SU-DHL-6 (cell line): ENCODE measurements at regions not wholly inside any gene's neighbourhood (a gene's known extent, or its start where the extent isn't known, plus 50 kb on each side); places are given as distances from the start of the nearest gene placed in this dataset.

Source experiments
- CTCF ChIP-seq: fragments of 200-600 bp; sonication (generic); IDR thresholded peaks from one replicate; pipeline ENCODE4 v1.5.1; 2017; ENCODE audit warnings: antibody characterized with exemption, mild to moderate bottlenecking, low read length, moderate library complexity; ENCODE audit not compliant: insufficient read depth, poor library complexity, severe bottlenecking
- EZH2phosphoT487 ChIP-seq: fragments of 200-600 bp; sonication (generic), shearing (Covaris generic); conservative IDR thresholded peaks from 2 replicates; pipeline ENCODE4 v1.6.1; 2018; ENCODE audit warnings: mild to moderate bottlenecking, antibody characterized with exemption, low read length, moderate library complexity, mixed read lengths

GRCh38 chr6:16823718-16824352 lies 62.6 kb upstream of the ATXN1 start:
- no peak for TF ChIP-seq CTCF
- no peak for TF ChIP-seq EZH2phosphoT487
